HEK293T (cell line): ENCODE measurements at regions not wholly inside any gene's neighbourhood (a gene's known extent, or its start where the extent isn't known, plus 50 kb on each side); places are given as distances from the start of the nearest gene placed in this dataset.

ENCODE experiments used
- CTCF ChIA-PET: fragments of 350-600 bp; formaldehyde crosslinking; extraction: SDS; loops from one replicate; lab custom pipeline; 2021; ENCODE audit warnings: antibody characterized with exemption, inconsistent platforms; lab: Yijun Ruan, JAX
- POLR2A ChIA-PET: fragments of 350-600 bp; formaldehyde crosslinking; extraction: SDS; loops from one replicate; lab custom pipeline; 2020; ENCODE audit warnings: antibody characterized with exemption, inconsistent platforms; lab: Yijun Ruan, JAX
- DNase-seq: peaks from one replicate; pipeline ENCODE4 v3.0.0; 2012; ENCODE audit warnings: mixed read lengths; ENCODE audit errors: extremely low spot score
- ARNT ChIP-seq: fragments of 450-650 bp; IDR thresholded peaks from 2 replicates; pipeline ENCODE4 v1.6.1; 2017; ENCODE audit warnings: mild to moderate bottlenecking
- BHLHE40 ChIP-seq: fragments of 450-650 bp; IDR thresholded peaks from 2 replicates; pipeline ENCODE4 v1.6.1; 2016; ENCODE audit warnings: mild to moderate bottlenecking, moderate library complexity, borderline replicate concordance
- CTBP1 ChIP-seq: fragments of 450-650 bp; IDR thresholded peaks from 2 replicates; pipeline ENCODE4 v1.6.1; 2016; ENCODE audit warnings: borderline replicate concordance
- ELF4 ChIP-seq: fragments of 450-650 bp; IDR thresholded peaks from 2 replicates; pipeline ENCODE4 v1.6.1; 2017; ENCODE audit warnings: antibody characterized with exemption
- FOXA1 ChIP-seq: fragments of 450-650 bp; IDR thresholded peaks from 2 replicates; pipeline ENCODE4 v1.6.1; 2016; ENCODE audit warnings: mild to moderate bottlenecking
- FOXK2 ChIP-seq: fragments of 450-650 bp; IDR thresholded peaks from 2 replicates; pipeline ENCODE4 v1.6.1; 2016; ENCODE audit warnings: mild to moderate bottlenecking
- FOXM1 ChIP-seq: fragments of 450-650 bp; IDR thresholded peaks from 2 replicates; pipeline ENCODE4 v1.6.1; 2017; ENCODE audit warnings: mild to moderate bottlenecking, borderline replicate concordance
- HDGF ChIP-seq: fragments of 450-650 bp; IDR thresholded peaks from 2 replicates; pipeline ENCODE4 v1.6.1; 2017; ENCODE audit warnings: antibody characterized with exemption, borderline replicate concordance
- L3MBTL2 ChIP-seq: fragments of 450-650 bp; conservative IDR thresholded peaks from 2 replicates; pipeline ENCODE4 v1.6.1; 2016; ENCODE audit warnings: mild to moderate bottlenecking
- LEF1 ChIP-seq: fragments of 450-650 bp; IDR thresholded peaks from 2 replicates; pipeline ENCODE4 v1.6.1; 2017; ENCODE audit warnings: mild to moderate bottlenecking, borderline replicate concordance
- NFRKB ChIP-seq: fragments of 450-650 bp; IDR thresholded peaks from 2 replicates; pipeline ENCODE4 v1.6.1; 2016; ENCODE audit warnings: mild to moderate bottlenecking, moderate library complexity
- SP1 ChIP-seq: fragments of 450-650 bp; IDR thresholded peaks from 2 replicates; pipeline ENCODE4 v1.6.1; 2017
- SUZ12 ChIP-seq: fragments of 450-650 bp; IDR thresholded peaks from 2 replicates; pipeline ENCODE4 v1.6.1; 2016; ENCODE audit warnings: mild to moderate bottlenecking
- TARDBP ChIP-seq: fragments of 450-650 bp; IDR thresholded peaks from 2 replicates; pipeline ENCODE4 v1.6.1; 2016
- ZNF384 ChIP-seq: fragments of 450-650 bp; IDR thresholded peaks from 2 replicates; pipeline ENCODE4 v1.6.1; 2016
- TF ChIP-seq, protein P1 (sequence below): fragments of 450-650 bp; IDR thresholded peaks from 2 replicates; pipeline ENCODE4 v1.6.1; 2016

DNA sequence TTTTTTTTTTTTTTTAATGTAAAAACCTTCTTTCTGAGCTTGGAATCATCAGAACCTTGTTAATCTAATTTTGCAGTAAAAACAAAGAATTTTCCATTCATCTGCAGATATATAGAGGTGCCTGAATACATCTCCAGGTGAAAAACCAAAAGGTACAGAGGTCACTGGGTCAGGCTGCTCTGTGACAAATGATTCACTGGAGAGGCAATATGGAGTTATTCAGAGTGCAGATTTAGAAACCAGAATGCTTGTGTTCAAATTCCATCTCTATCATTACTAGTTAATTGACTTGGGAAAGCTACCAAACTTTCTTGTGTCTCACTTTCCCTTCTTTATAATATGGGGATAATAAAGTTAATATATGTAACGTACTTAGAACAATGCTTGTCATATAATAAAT is 51.5 kb upstream of the C1orf53 start:
- POLR2A ChIA-PET: no interaction called here
- no peak for DNase-seq
- TF ChIP-seq HDGF (no peak), ELF4 (no peak), ZNF384 (no peak), FOXM1 (no peak), SUZ12 (no peak), CTBP1 (no peak), BHLHE40 (no peak), SP1 (no peak)
- CTCF ChIA-PET: interaction anchor here (0.6 kb wide), 1 partner anchor 24 kb away, joined by 6 read pairs; no protein-coding TSS in a partner anchor

- ChIA-PET POLR2A (no interaction called here), CTCF (no interaction called here)
- DNase-seq: no peak
- TF ChIP-seq FOXK2: no peak
- no peak for TF ChIP-seq HDGF
- TF ChIP-seq, protein P1, sequence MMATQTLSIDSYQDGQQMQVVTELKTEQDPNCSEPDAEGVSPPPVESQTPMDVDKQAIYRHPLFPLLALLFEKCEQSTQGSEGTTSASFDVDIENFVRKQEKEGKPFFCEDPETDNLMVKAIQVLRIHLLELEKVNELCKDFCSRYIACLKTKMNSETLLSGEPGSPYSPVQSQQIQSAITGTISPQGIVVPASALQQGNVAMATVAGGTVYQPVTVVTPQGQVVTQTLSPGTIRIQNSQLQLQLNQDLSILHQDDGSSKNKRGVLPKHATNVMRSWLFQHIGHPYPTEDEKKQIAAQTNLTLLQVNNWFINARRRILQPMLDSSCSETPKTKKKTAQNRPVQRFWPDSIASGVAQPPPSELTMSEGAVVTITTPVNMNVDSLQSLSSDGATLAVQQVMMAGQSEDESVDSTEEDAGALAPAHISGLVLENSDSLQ: no peak
- no peak for TF ChIP-seq FOXA1
- no peak for TF ChIP-seq SP1
Measured at GRCh38 chr1:197850042-197850441, 52.4 kb upstream of the C1orf53 start.

DNA sequence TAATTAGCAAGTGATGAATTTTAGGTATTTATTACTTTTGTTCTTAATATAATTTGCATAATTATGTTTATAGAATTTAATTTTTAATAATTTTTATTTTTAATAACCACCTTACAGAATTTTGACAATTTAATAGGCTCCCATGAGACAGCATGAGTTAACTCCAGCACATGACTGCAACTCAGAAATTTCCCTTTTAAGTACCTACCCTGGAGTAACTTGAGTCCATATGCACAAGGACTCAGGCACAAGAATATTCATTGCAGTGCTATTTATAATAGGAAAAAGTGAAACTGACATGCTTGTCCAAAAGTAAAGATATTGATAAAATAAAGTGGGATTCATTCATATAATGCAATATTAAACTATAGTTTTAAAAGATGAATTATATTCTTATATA is 54.1 kb upstream of the C1orf53 start:
- DNase-seq: no peak
- POLR2A ChIA-PET: no interaction called here
- CTCF ChIA-PET: no interaction called here
- TF ChIP-seq TARDBP (no peak), FOXK2 (no peak), ZNF384 (no peak), NFRKB (no peak), LEF1 (no peak), ELF4 (no peak), ARNT (no peak), FOXA1 (no peak), BHLHE40 (no peak), FOXM1 (no peak), CTBP1 (no peak), HDGF (no peak)
- TF ChIP-seq, protein P1: no peak

GRCh38 chr1:197845886-197846285 is 56.5 kb upstream of the C1orf53 start:
- TF ChIP-seq ELF4 (no peak), SUZ12 (no peak), HDGF (no peak), NFRKB (no peak), FOXK2 (no peak), TARDBP (no peak), SP1 (no peak), L3MBTL2 (no peak), LEF1 (no peak), FOXM1 (no peak), BHLHE40 (no peak), FOXA1 (no peak), ZNF384 (no peak), ARNT (no peak), CTBP1 (no peak)
- TF ChIP-seq, protein P1: no peak
- ChIA-PET POLR2A (no interaction called here), CTCF (no interaction called here)
- no peak for DNase-seq

GRCh38 chr1:197844651-197845050 is 57.8 kb upstream of the C1orf53 start:
- ChIA-PET POLR2A (no interaction called here), CTCF (no interaction called here)
- TF ChIP-seq ELF4: no peak
- TF ChIP-seq, protein P1: no peak
- no peak for TF ChIP-seq FOXK2
- TF ChIP-seq SP1: no peak
- DNase-seq: no peak

DNA sequence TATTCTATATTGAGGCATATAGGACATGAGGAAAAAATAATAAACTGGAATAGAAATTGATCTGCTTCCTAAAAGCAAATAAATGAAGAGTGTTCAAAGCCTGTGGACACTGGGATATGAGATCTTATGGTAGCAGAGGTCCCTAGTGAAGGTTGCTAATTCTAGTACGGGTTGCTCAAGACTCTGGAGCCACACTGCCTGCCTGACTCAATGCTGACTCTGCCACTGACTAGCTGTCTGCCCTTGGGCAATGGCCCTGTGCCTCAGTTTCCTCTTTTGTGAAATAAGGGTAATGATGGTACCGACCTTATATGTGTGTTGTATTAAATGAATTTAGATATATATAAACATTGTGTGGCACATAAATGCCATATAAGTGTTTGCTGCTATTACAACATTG is 59.0 kb upstream of the C1orf53 start:
- ChIA-PET CTCF (no interaction called here), POLR2A (no interaction called here)
- DNase-seq: no peak
- no peak for TF ChIP-seq HDGF
- no peak for TF ChIP-seq L3MBTL2
- no peak for TF ChIP-seq LEF1
- no peak for TF ChIP-seq FOXK2
- TF ChIP-seq, protein P1: no peak
- no peak for TF ChIP-seq ZNF384
- TF ChIP-seq ARNT: no peak
- no peak for TF ChIP-seq BHLHE40
